Hepatocyte (in vitro differentiated cells): ENCODE measurements at regions not wholly inside any gene's neighbourhood (a gene's known extent, or its start where the extent isn't known, plus 50 kb on each side); places are given as distances from the start of the nearest gene placed in this dataset.

Experiments used
- CTCF ChIP-seq: fragments of 200-600 bp; sonication (generic); IDR thresholded peaks from 2 replicates; pipeline ENCODE4 v1.5.1; 2016; ENCODE audit warnings: antibody characterized with exemption, mild to moderate bottlenecking; ENCODE audit not compliant: poor library complexity
- EZH2 ChIP-seq: fragments of 200-600 bp; sonication (generic); IDR thresholded peaks from 2 replicates; pipeline ENCODE4 v1.6.1; 2016; ENCODE audit warnings: antibody characterized with exemption, mild to moderate bottlenecking, borderline replicate concordance
- EZH2phosphoT487 ChIP-seq: fragments of 200-600 bp; sonication (generic); IDR thresholded peaks from one replicate; pipeline ENCODE4 v1.6.1; 2018; ENCODE audit warnings: antibody characterized with exemption, mild to moderate bottlenecking, low read depth, moderate library complexity; ENCODE audit not compliant: unreplicated experiment, severe bottlenecking

GRCh38 chr1:200265881-200266280, 144.0 kb downstream of the ZNF281 start:
- no peak for TF ChIP-seq EZH2phosphoT487
- TF ChIP-seq CTCF, result no peak
- no peak for TF ChIP-seq EZH2
